OCI-LY3 (cell line): ENCODE measurements at regions not wholly inside any gene's neighbourhood (a gene's known extent, or its start where the extent isn't known, plus 50 kb on each side); places are given as distances from the start of the nearest gene placed in this dataset.

ENCODE experiments used
- CTCF ChIP-seq: fragments of 200-600, 300-600 bp; sonication (generic); IDR thresholded peaks from 2 replicates; pipeline ENCODE4 v1.5.1; 2014; ENCODE audit warnings: antibody characterized with exemption, low read length, low read depth
- EZH2phosphoT487 ChIP-seq: fragments of 200-600 bp; shearing (Covaris generic); IDR thresholded peaks from 2 replicates; pipeline ENCODE4 v1.6.1; 2018; ENCODE audit warnings: antibody characterized with exemption, mixed run types, low read depth

- TF ChIP-seq CTCF, result no peak
- TF ChIP-seq EZH2phosphoT487, result no peak
Measured at GRCh38 chr22:22349455-22349836, 104.9 kb downstream of the VPREB1 start.
